ENCODE measurements at regions not wholly inside any gene's neighbourhood (a gene's known extent, or its start where the extent isn't known, plus 50 kb on each side); places are given as distances from the start of the nearest gene placed in this dataset.
"Not testable (repeated sequence)": the region's sequence is repeated elsewhere in the genome, so short reads cannot be mapped to it uniquely, and the experiment has no call there.

- TF ChIP-seq CTCF (conservative IDR thresholded peaks at IDR 0.05); ZFX (IDR thresholded peaks at IDR 0.05): not testable (repeated sequence)
Observed at GRCh38 chr12:18890621-18891020, 152.7 kb downstream of the CAPZA3 start.

Data from C4-2B (cell line).